ENCODE measurements at regions not wholly inside any gene's neighbourhood (a gene's known extent, or its start where the extent isn't known, plus 50 kb on each side); places are given as distances from the start of the nearest gene placed in this dataset.

GRCh38 chr12:54734196-54734950, 86.2 kb upstream of the DCD start:
- TF ChIP-seq RXRA (IDR thresholded peaks at IDR 0.05; ENCODE audit: insufficient read depth, low read depth, low read length) (no peak), EZH2 (IDR thresholded peaks at IDR 0.05; ENCODE audit: low read depth, low read length, severe bottlenecking) (no peak), POLR2AphosphoS5 (IDR thresholded peaks at IDR 0.05; ENCODE audit: low read depth, low read length) (no peak), POLR2A (IDR thresholded peaks at IDR 0.05; ENCODE audit: control extremely low read depth in 1 of 2, low read depth in 2 of 2, low read length in 2 of 2) (no peak), SP1 (IDR thresholded peaks at IDR 0.05; ENCODE audit: low read depth, low read length) (no peak), SUZ12 (IDR thresholded peaks at IDR 0.05; ENCODE audit: low read length) (no peak), JUN (IDR thresholded peaks at IDR 0.05; ENCODE audit: low read depth, low read length) (no peak), EGR1 (IDR thresholded peaks at IDR 0.05; ENCODE audit: borderline replicate concordance, low read depth, low read length) (no peak), USF2 (IDR thresholded peaks at IDR 0.05; ENCODE audit: low read length) (no peak)
- TF ChIP-seq, protein P1, sequence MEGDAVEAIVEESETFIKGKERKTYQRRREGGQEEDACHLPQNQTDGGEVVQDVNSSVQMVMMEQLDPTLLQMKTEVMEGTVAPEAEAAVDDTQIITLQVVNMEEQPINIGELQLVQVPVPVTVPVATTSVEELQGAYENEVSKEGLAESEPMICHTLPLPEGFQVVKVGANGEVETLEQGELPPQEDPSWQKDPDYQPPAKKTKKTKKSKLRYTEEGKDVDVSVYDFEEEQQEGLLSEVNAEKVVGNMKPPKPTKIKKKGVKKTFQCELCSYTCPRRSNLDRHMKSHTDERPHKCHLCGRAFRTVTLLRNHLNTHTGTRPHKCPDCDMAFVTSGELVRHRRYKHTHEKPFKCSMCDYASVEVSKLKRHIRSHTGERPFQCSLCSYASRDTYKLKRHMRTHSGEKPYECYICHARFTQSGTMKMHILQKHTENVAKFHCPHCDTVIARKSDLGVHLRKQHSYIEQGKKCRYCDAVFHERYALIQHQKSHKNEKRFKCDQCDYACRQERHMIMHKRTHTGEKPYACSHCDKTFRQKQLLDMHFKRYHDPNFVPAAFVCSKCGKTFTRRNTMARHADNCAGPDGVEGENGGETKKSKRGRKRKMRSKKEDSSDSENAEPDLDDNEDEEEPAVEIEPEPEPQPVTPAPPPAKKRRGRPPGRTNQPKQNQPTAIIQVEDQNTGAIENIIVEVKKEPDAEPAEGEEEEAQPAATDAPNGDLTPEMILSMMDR (IDR thresholded peaks at IDR 0.05; ENCODE audit: control extremely low read depth in 1 of 3, insufficient read depth in 1 of 3, low read depth in 1 of 3, low read length in 3 of 3): no peak
- TF ChIP-seq, protein P2, sequence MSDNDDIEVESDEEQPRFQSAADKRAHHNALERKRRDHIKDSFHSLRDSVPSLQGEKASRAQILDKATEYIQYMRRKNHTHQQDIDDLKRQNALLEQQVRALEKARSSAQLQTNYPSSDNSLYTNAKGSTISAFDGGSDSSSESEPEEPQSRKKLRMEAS (IDR thresholded peaks at IDR 0.05): no peak
